Neural progenitor cell (in vitro differentiated cells): ENCODE measurements at regions not wholly inside any gene's neighbourhood (a gene's known extent, or its start where the extent isn't known, plus 50 kb on each side); places are given as distances from the start of the nearest gene placed in this dataset.

Experiments
- DNase-seq: peaks from one replicate; pipeline ENCODE4 v3.0.0-alpha.2; 2016; ENCODE audit warnings: low spot score
- H2AFZ ChIP-seq: fragments of 200-600 bp; sonication (generic); replicated peaks from 2 replicates; pipeline ENCODE4 v1.6.1; 2016; ENCODE audit warnings: antibody characterized with exemption
- H3F3A ChIP-seq: fragments of 200-600 bp; sonication (generic); 2 replicates; pipeline ENCODE4 v1.6.1; 2016; ENCODE audit warnings: antibody characterized with exemption, low read depth
- H3K27ac ChIP-seq: fragments of 200-600 bp; sonication (generic); 2 replicates; pipeline ENCODE4 v1.5.1; 2016; ENCODE audit warnings: mild to moderate bottlenecking
- H3K27me3 ChIP-seq: fragments of 200-600 bp; sonication (generic); 2 replicates; pipeline ENCODE4 v1.6.1; 2016; ENCODE audit warnings: mild to moderate bottlenecking, moderate library complexity
- H3K36me3 ChIP-seq: fragments of 200-600 bp; sonication (generic); 2 replicates; pipeline ENCODE4 v1.5.1; 2016
- H3K4me1 ChIP-seq: fragments of 200-600 bp; sonication (generic); 2 replicates; pipeline ENCODE4 v1.6.1; 2016; ENCODE audit warnings: mixed run types
- H3K4me2 ChIP-seq: fragments of 200-600 bp; sonication (generic); 2 replicates; pipeline ENCODE4 v1.6.1; 2016
- H3K4me3 ChIP-seq: fragments of 200-600 bp; sonication (generic); 2 replicates; pipeline ENCODE4 v1.5.1; 2016
- H3K79me2 ChIP-seq: fragments of 200-600 bp; sonication (generic); 2 replicates; pipeline ENCODE4 v1.6.1; 2016; ENCODE audit warnings: low read depth
- H3K9ac ChIP-seq: fragments of 200-600 bp; sonication (generic); 2 replicates; pipeline ENCODE4 v1.6.1; 2016
- H3K9me3 ChIP-seq: fragments of 200-600 bp; sonication (generic); 2 replicates; pipeline ENCODE4 v1.5.1; 2016; ENCODE audit warnings: low read depth
- H4K20me1 ChIP-seq: fragments of 200-600 bp; sonication (generic); 2 replicates; pipeline ENCODE4 v1.6.1; 2016; ENCODE audit warnings: low read depth
- H3K27ac Mint-ChIP-seq: 3 replicates; pipeline ENCODE4 v1.8.0; 2021; ENCODE audit warnings: mixed read lengths
- H3K27me3 Mint-ChIP-seq: 2 replicates; pipeline ENCODE4 v1.8.0; 2022; ENCODE audit warnings: low read depth, mild to moderate bottlenecking, inconsistent platforms, moderate library complexity, mixed read lengths; ENCODE audit not compliant: insufficient read depth
- H3K36me3 Mint-ChIP-seq: 3 replicates; pipeline ENCODE4 v1.8.0; 2021; ENCODE audit warnings: mixed read lengths
- H3K4me1 Mint-ChIP-seq: 3 replicates; pipeline ENCODE4 v1.8.0; 2021; ENCODE audit warnings: mixed read lengths
- H3K4me3 Mint-ChIP-seq: 3 replicates; pipeline ENCODE4 v1.8.0; 2021; ENCODE audit warnings: mild to moderate bottlenecking, moderate library complexity, mixed read lengths
- H3K9me3 Mint-ChIP-seq: 3 replicates; pipeline ENCODE4 v1.8.0; 2020; ENCODE audit warnings: mixed read lengths
- CTCF ChIP-seq: fragments of 200-600 bp; sonication (generic); IDR thresholded peaks from 2 replicates; pipeline ENCODE4 v1.5.1; 2017; ENCODE audit warnings: antibody characterized with exemption, mild to moderate bottlenecking
- EZH2 ChIP-seq: fragments of 200-600 bp; sonication (generic); IDR thresholded peaks from 2 replicates; pipeline ENCODE4 v1.6.1; 2017; ENCODE audit warnings: antibody characterized with exemption, mild to moderate bottlenecking, moderate library complexity
- EZH2phosphoT487 ChIP-seq: fragments of 200-600 bp; sonication (generic); IDR thresholded peaks from 2 replicates; pipeline ENCODE4 v1.6.1; 2017; ENCODE audit warnings: antibody characterized with exemption

- H3K4me3 Mint-ChIP-seq = no peak overlapping the region
- H3K4me2 ChIP-seq = no peak overlapping the region
- H3K79me2 ChIP-seq = no peaks in the 10 kb centered on the region
- H3K36me3 Mint-ChIP-seq = no peaks in the 10 kb centered on the region
- H3F3A ChIP-seq = no peaks in the 10 kb centered on the region
- peaks cover 17% of the 10 kb centered on the region for H3K4me1 Mint-ChIP-seq
- no peaks in the 10 kb centered on the region for H3K9me3 ChIP-seq
- no peak overlapping the region for H3K27ac ChIP-seq
- no peaks in the 10 kb centered on the region for H3K27me3 Mint-ChIP-seq
- DNase-seq = no peak
- H3K9me3 Mint-ChIP-seq = no peaks in the 10 kb centered on the region
- no peak overlapping the region for H3K27ac Mint-ChIP-seq
- no peaks in the 10 kb centered on the region for H3K27me3 ChIP-seq
- H2AFZ ChIP-seq = no peak overlapping the region
- H3K36me3 ChIP-seq = no peaks in the 10 kb centered on the region
- TF ChIP-seq EZH2phosphoT487 = no peak
- no peak for TF ChIP-seq EZH2
- TF ChIP-seq CTCF = no peak
- no peaks in the 10 kb centered on the region for H3K4me1 ChIP-seq
- H3K9ac ChIP-seq = no peak overlapping the region
- H4K20me1 ChIP-seq = no peaks in the 10 kb centered on the region
- no peak overlapping the region for H3K4me3 ChIP-seq
Measured at GRCh38 chr4:43993196-43993902, 455.3 kb downstream of the KCTD8 start.

- Histone ChIP-seq H3K9me3 (no peaks in the 10 kb centered on the region), H4K20me1 (no peaks in the 10 kb centered on the region), H2AFZ (peak overlapping the region; percentile 77), H3K27me3 (no peaks in the 10 kb centered on the region), H3K4me3 (no peak overlapping the region), H3K27ac (no peak overlapping the region), H3K4me1 (no peaks in the 10 kb centered on the region), H3F3A (no peaks in the 10 kb centered on the region), H3K9ac (no peak overlapping the region), H3K4me2 (no peak overlapping the region), H3K36me3 (no peaks in the 10 kb centered on the region), H3K79me2 (no peaks in the 10 kb centered on the region)
- TF ChIP-seq EZH2phosphoT487 (no peak), EZH2 (no peak), CTCF (no peak)
- no peak for DNase-seq
- Mint-ChIP-seq H3K36me3 (no peaks in the 10 kb centered on the region), H3K9me3 (no peaks in the 10 kb centered on the region), H3K4me1 (no peaks in the 10 kb centered on the region), H3K27me3 (no peaks in the 10 kb centered on the region), H3K27ac (no peak overlapping the region), H3K4me3 (no peak overlapping the region)
Measured at GRCh38 chr4:43999669-44000068, 448.9 kb downstream of the KCTD8 start.

GRCh38 chr4:44002368-44002767, 446.2 kb downstream of the KCTD8 start:
- Histone ChIP-seq H3K4me1 (no peaks in the 10 kb centered on the region), H3K9me3 (no peaks in the 10 kb centered on the region), H3F3A (no peaks in the 10 kb centered on the region), H3K27me3 (no peaks in the 10 kb centered on the region), H3K27ac (no peak overlapping the region), H3K4me2 (no peak overlapping the region), H4K20me1 (no peaks in the 10 kb centered on the region), H2AFZ (no peak overlapping the region), H3K4me3 (no peak overlapping the region), H3K9ac (no peak overlapping the region), H3K36me3 (no peaks in the 10 kb centered on the region), H3K79me2 (no peaks in the 10 kb centered on the region)
- H3K36me3 Mint-ChIP-seq = no peaks in the 10 kb centered on the region
- H3K4me3 Mint-ChIP-seq = no peak overlapping the region
- H3K27me3 Mint-ChIP-seq = no peaks in the 10 kb centered on the region
- DNase-seq = no peak
- no peak for TF ChIP-seq EZH2phosphoT487
- no peak for TF ChIP-seq EZH2
- no peak for TF ChIP-seq CTCF
- H3K9me3 Mint-ChIP-seq = no peaks in the 10 kb centered on the region
- no peak overlapping the region for H3K27ac Mint-ChIP-seq
- H3K4me1 Mint-ChIP-seq = no peaks in the 10 kb centered on the region
